Liver (tissue), 8 donors: ENCODE measurements at regions not wholly inside any gene's neighbourhood (a gene's known extent, or its start where the extent isn't known, plus 50 kb on each side); places are given as distances from the start of the nearest gene placed in this dataset.

Experiments used
- DNase-seq: peaks from one replicate; pipeline ENCODE4 v3.0.0-alpha.2; 2017; ENCODE audit warnings: low spot score
- H3K27ac ChIP-seq, 2 donors: one replicate each; pipeline ENCODE4 v1.7.0; 2013; ENCODE audit warnings: inconsistent platforms in 2 of 2, low read length in 2 of 2, control low read depth in 1 of 2, low read depth in 1 of 2, mild to moderate bottlenecking in 1 of 2
- H3K27me3 ChIP-seq, 4 donors: one replicate each; pipeline versions ENCODE4 v1.6.1 to v1.7.0; 2013; ENCODE audit warnings: low read length in 3 of 4, inconsistent platforms in 1 of 4, mild to moderate bottlenecking in 1 of 4, moderate library complexity in 1 of 4; ENCODE audit not compliant: control insufficient read depth in 4 of 4, insufficient read depth in 4 of 4
- H3K36me3 ChIP-seq, 4 donors: one replicate each; pipeline versions ENCODE4 v1.6.1 to v1.7.0; 2013; ENCODE audit warnings: low read length in 3 of 4, mild to moderate bottlenecking in 3 of 4, low read depth in 1 of 4, moderate library complexity in 1 of 4; ENCODE audit not compliant: control insufficient read depth in 4 of 4, insufficient read depth in 3 of 4
- H3K4me1 ChIP-seq, 4 donors: one replicate each; pipeline versions ENCODE4 v1.6.1 to v1.7.0; 2013; ENCODE audit warnings: low read length in 3 of 4, mild to moderate bottlenecking in 3 of 4, moderate library complexity in 1 of 4; ENCODE audit not compliant: control insufficient read depth in 4 of 4, insufficient read depth in 4 of 4
- H3K4me3 ChIP-seq, 3 donors: one replicate each; pipeline versions ENCODE4 v1.6.1 to v1.7.0; 2013; ENCODE audit warnings: low read length in 3 of 3, control low read depth in 1 of 3, low read depth in 1 of 3, mild to moderate bottlenecking in 1 of 3
- H3K9ac ChIP-seq, 2 donors: one replicate each; pipeline ENCODE4 v1.7.0; 2013; ENCODE audit warnings: low read length in 2 of 2, mild to moderate bottlenecking in 2 of 2, moderate library complexity in 2 of 2, control low read depth in 1 of 2, low read depth in 1 of 2
- H3K9me3 ChIP-seq, 4 donors: one replicate each; pipeline versions ENCODE4 v1.6.1 to v1.7.0; 2013; ENCODE audit warnings: low read length in 3 of 4; ENCODE audit not compliant: control insufficient read depth in 4 of 4
- EGR1 ChIP-seq, 2 donors: IDR thresholded peaks; 2 replicates each; pipeline ENCODE4 v1.6.1; 2016 to 2018; ENCODE audit warnings: antibody characterized with exemption in 2 of 2, low read depth in 2 of 2
- FOXA1 ChIP-seq: IDR thresholded peaks from 2 replicates; pipeline ENCODE4 v1.6.1; 2016; ENCODE audit warnings: antibody characterized with exemption
- FOXA2 ChIP-seq: IDR thresholded peaks from 2 replicates; pipeline ENCODE4 v1.6.1; 2016; ENCODE audit warnings: antibody characterized with exemption
- GABPA ChIP-seq, 2 donors: IDR thresholded peaks in 1 of 2; conservative IDR thresholded peaks in 1 of 2; 2 replicates each; pipeline ENCODE4 v1.6.1; 2016; ENCODE audit warnings: antibody characterized with exemption in 2 of 2, mild to moderate bottlenecking in 1 of 2, moderate library complexity in 1 of 2
- HNF4A ChIP-seq, 2 donors: conservative IDR thresholded peaks; 2 replicates each; pipeline ENCODE4 v1.6.1; 2016; ENCODE audit warnings: antibody characterized with exemption in 2 of 2, mild to moderate bottlenecking in 2 of 2
- HNF4G ChIP-seq: IDR thresholded peaks from 2 replicates; pipeline ENCODE4 v1.6.1; 2016; ENCODE audit warnings: antibody characterized with exemption
- JUND ChIP-seq, 2 donors: IDR thresholded peaks; 2 replicates each; pipeline ENCODE4 v1.6.1; 2016; ENCODE audit warnings: antibody characterized with exemption in 2 of 2
- NR2F2 ChIP-seq: IDR thresholded peaks from 2 replicates; pipeline ENCODE4 v1.6.1; 2016; ENCODE audit warnings: antibody characterized with exemption
- RAD21 ChIP-seq, 2 donors: IDR thresholded peaks; 2 replicates each; pipeline ENCODE4 v1.6.1; 2016; ENCODE audit warnings: antibody characterized with exemption in 2 of 2, mild to moderate bottlenecking in 2 of 2
- RXRA ChIP-seq, 2 donors: IDR thresholded peaks; 2 replicates each; pipeline ENCODE4 v1.6.1; 2017 to 2018; ENCODE audit warnings: antibody characterized with exemption in 2 of 2, mild to moderate bottlenecking in 1 of 2
- SP1 ChIP-seq: IDR thresholded peaks from 2 replicates; pipeline ENCODE4 v1.6.1; 2018; ENCODE audit warnings: antibody characterized with exemption, mild to moderate bottlenecking
- TAF1 ChIP-seq: conservative IDR thresholded peaks from 2 replicates; pipeline ENCODE4 v1.6.1; 2016; ENCODE audit warnings: antibody characterized with exemption, mild to moderate bottlenecking
- YY1 ChIP-seq: IDR thresholded peaks from 2 replicates; pipeline ENCODE4 v1.6.1; 2016; ENCODE audit warnings: antibody characterized with exemption, mild to moderate bottlenecking
- ZBTB33 ChIP-seq: IDR thresholded peaks from 2 replicates; pipeline ENCODE4 v1.6.1; 2016; ENCODE audit warnings: antibody characterized with exemption
- WGBS: extraction: QIAGEN DNeasy Blood & Tissue Kit; methylation state at CpG from one replicate; pipeline ENCODE4 v1.1.7; 2013; 5-methylcytosine and 5-hydroxymethylcytosine counted together
- TF ChIP-seq, protein P1 (sequence below): fragments of 150-350 bp; IDR thresholded peaks from 2 replicates; pipeline ENCODE4 v1.5.1; 2017; ENCODE audit warnings: improper control_type of control experiment, low read depth, low read length; ENCODE audit not compliant: missing input control
- TF ChIP-seq, protein P2 (sequence below): IDR thresholded peaks from 2 replicates; pipeline ENCODE4 v1.6.1; 2016; ENCODE audit warnings: antibody characterized with exemption, mild to moderate bottlenecking
- TF ChIP-seq, protein P3 (sequence below): IDR thresholded peaks from 2 replicates; pipeline ENCODE4 v1.6.1; 2016; ENCODE audit warnings: antibody characterized with exemption
- TF ChIP-seq, protein P4 (sequence below): IDR thresholded peaks from 2 replicates; pipeline ENCODE4 v1.6.1; 2016; ENCODE audit warnings: antibody characterized with exemption
- donor health status: healthy.
- donor health status: healthy.
- donor health status: healthy.
- donor health status: healthy.
- donor health status: healthy.

DNA sequence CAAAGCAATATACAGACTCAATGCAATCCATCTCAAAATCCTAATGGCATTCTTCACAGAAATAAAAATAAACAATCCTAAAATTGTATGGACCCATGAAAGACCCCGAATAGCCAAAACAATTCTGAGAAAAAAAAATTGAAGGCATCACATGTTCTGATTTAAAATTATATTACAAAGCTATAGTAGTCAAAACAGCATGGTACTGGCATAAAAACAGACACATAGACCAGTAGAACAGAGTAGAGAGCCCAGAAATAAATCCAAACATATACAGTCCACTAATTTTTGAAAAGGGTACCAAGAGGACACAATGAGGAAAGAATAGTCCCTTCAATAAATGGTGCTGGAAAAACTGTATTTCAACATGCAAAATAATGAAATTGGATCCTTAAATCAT is 70.4 kb upstream of the THRB start (continued):
- no peak for TF ChIP-seq ZBTB33
- TF ChIP-seq, protein P1, sequence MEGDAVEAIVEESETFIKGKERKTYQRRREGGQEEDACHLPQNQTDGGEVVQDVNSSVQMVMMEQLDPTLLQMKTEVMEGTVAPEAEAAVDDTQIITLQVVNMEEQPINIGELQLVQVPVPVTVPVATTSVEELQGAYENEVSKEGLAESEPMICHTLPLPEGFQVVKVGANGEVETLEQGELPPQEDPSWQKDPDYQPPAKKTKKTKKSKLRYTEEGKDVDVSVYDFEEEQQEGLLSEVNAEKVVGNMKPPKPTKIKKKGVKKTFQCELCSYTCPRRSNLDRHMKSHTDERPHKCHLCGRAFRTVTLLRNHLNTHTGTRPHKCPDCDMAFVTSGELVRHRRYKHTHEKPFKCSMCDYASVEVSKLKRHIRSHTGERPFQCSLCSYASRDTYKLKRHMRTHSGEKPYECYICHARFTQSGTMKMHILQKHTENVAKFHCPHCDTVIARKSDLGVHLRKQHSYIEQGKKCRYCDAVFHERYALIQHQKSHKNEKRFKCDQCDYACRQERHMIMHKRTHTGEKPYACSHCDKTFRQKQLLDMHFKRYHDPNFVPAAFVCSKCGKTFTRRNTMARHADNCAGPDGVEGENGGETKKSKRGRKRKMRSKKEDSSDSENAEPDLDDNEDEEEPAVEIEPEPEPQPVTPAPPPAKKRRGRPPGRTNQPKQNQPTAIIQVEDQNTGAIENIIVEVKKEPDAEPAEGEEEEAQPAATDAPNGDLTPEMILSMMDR, result no peak
- TF ChIP-seq EGR1 (IDR thresholded peaks at IDR 0.05; ENCODE audit: low read depth in 2 of 2), result no peak

GRCh38 chr3:24565656-24566055 is 71.0 kb upstream of the THRB start:
- no peaks in the 10 kb centered on the region for H3K36me3 ChIP-seq
- no peak overlapping the region for H3K4me3 ChIP-seq
- TF ChIP-seq YY1, result no peak
- TF ChIP-seq NR2F2, result no peak
- TF ChIP-seq, protein P1, result no peak
- TF ChIP-seq RAD21 (IDR thresholded peaks at IDR 0.05), result no peak
- no peak for TF ChIP-seq HNF4G
- no peak for TF ChIP-seq EGR1 (IDR thresholded peaks at IDR 0.05; ENCODE audit: low read depth in 2 of 2)
- TF ChIP-seq, protein P2, sequence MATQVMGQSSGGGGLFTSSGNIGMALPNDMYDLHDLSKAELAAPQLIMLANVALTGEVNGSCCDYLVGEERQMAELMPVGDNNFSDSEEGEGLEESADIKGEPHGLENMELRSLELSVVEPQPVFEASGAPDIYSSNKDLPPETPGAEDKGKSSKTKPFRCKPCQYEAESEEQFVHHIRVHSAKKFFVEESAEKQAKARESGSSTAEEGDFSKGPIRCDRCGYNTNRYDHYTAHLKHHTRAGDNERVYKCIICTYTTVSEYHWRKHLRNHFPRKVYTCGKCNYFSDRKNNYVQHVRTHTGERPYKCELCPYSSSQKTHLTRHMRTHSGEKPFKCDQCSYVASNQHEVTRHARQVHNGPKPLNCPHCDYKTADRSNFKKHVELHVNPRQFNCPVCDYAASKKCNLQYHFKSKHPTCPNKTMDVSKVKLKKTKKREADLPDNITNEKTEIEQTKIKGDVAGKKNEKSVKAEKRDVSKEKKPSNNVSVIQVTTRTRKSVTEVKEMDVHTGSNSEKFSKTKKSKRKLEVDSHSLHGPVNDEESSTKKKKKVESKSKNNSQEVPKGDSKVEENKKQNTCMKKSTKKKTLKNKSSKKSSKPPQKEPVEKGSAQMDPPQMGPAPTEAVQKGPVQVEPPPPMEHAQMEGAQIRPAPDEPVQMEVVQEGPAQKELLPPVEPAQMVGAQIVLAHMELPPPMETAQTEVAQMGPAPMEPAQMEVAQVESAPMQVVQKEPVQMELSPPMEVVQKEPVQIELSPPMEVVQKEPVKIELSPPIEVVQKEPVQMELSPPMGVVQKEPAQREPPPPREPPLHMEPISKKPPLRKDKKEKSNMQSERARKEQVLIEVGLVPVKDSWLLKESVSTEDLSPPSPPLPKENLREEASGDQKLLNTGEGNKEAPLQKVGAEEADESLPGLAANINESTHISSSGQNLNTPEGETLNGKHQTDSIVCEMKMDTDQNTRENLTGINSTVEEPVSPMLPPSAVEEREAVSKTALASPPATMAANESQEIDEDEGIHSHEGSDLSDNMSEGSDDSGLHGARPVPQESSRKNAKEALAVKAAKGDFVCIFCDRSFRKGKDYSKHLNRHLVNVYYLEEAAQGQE, result no peak
- no peak for TF ChIP-seq GABPA (IDR thresholded peaks at IDR 0.05 in 1 of 2, conservative IDR thresholded peaks at IDR 0.05 in 1 of 2)
- TF ChIP-seq HNF4A (conservative IDR thresholded peaks at IDR 0.05), result no peak
- no peak for TF ChIP-seq FOXA1
- TF ChIP-seq RXRA (IDR thresholded peaks at IDR 0.05), result no peak
- no peak for TF ChIP-seq TAF1
- TF ChIP-seq, protein P3, sequence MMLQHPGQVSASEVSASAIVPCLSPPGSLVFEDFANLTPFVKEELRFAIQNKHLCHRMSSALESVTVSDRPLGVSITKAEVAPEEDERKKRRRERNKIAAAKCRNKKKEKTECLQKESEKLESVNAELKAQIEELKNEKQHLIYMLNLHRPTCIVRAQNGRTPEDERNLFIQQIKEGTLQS, result no peak
- no peak for TF ChIP-seq JUND (IDR thresholded peaks at IDR 0.05)
- TF ChIP-seq FOXA2, result no peak
- TF ChIP-seq, protein P4, sequence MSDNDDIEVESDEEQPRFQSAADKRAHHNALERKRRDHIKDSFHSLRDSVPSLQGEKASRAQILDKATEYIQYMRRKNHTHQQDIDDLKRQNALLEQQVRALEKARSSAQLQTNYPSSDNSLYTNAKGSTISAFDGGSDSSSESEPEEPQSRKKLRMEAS, result no peak
- no peak for TF ChIP-seq ZBTB33
- TF ChIP-seq SP1, result no peak
- H3K4me1 ChIP-seq, result no peaks in the 10 kb centered on the region
- no peak overlapping the region for H3K9ac ChIP-seq
- DNase-seq, result no peak
- H3K27ac ChIP-seq, result no peak overlapping the region
- H3K9me3 ChIP-seq, result no peaks in the 10 kb centered on the region
- no peaks in the 10 kb centered on the region for H3K27me3 ChIP-seq
- 95% methylated on average over 1 of the region's 1 CpG for WGBS
